B cell (primary cell): ENCODE measurements at regions not wholly inside any gene's neighbourhood (a gene's known extent, or its start where the extent isn't known, plus 50 kb on each side); places are given as distances from the start of the nearest gene placed in this dataset.

Source experiments
- ATAC-seq: fragments of 200-7000 bp; cut with Tn5 transposase; one replicate; pipeline ENCODE4 v1.10.0; 2021; ENCODE audit warnings: low read depth, mild to moderate bottlenecking, moderate number of reproducible peaks, moderate library complexity
- CTCF ChIA-PET: fragments of 350-600 bp; sonication (Branson Sonifier 250); formaldehyde crosslinking; loops from one replicate; lab custom pipeline; 2021; ENCODE audit warnings: antibody characterized with exemption, inconsistent platforms; lab: Charles Lee
- POLR2A ChIA-PET: fragments of 350-600 bp; sonication (Branson Sonifier 250); formaldehyde crosslinking; loops from one replicate; lab custom pipeline; 2021; ENCODE audit warnings: antibody characterized with exemption; lab: Charles Lee
- DNase-seq: peaks from one replicate; pipeline ENCODE4 v3.0.0; 2013
- H2AFZ ChIP-seq: 2 replicates; pipeline ENCODE4 v1.6.1; 2012; ENCODE audit warnings: mild to moderate bottlenecking, low read depth, low read length; ENCODE audit not compliant: insufficient read depth, poor library complexity, severe bottlenecking
- H3K27ac ChIP-seq, 2 donors: 1 replicate in 1 of 2; 2 replicates in 1 of 2; pipeline ENCODE4 v1.5.1; 2012 to 2013; ENCODE audit warnings: low read length in 2 of 2, mild to moderate bottlenecking in 2 of 2, moderate library complexity in 1 of 2
- H3K27me3 ChIP-seq, 4 experiments: fragments of 200-600 bp in 1 of 4; sonication (generic) in 1 of 4; replicated peaks in 1 of 4; 1 replicate in 2 of 4; 2 replicates in 2 of 4; pipeline versions ENCODE4 v1.6.1 to v1.7.0; 2013 to 2016; ENCODE audit warnings: low read length in 3 of 4, mild to moderate bottlenecking in 2 of 4, mixed read lengths in 1 of 4, moderate library complexity in 1 of 4; ENCODE audit not compliant: insufficient read depth in 4 of 4, control insufficient read depth in 3 of 4; ENCODE audit errors: control extremely low read depth in 1 of 4
- H3K36me3 ChIP-seq, 2 experiments: replicated peaks in 1 of 2; 1 replicate in 1 of 2; 2 replicates in 1 of 2; pipeline versions ENCODE4 v1.6.1 to v1.7.1; 2013; ENCODE audit warnings: low read length in 1 of 2; ENCODE audit not compliant: insufficient read depth in 2 of 2, control insufficient read depth in 1 of 2; ENCODE audit errors: control extremely low read depth in 1 of 2, extremely low read depth in 1 of 2
- H3K4me1 ChIP-seq, 2 donors: fragments of 200-600 bp in 1 of 2; sonication (generic) in 1 of 2; 1 replicate in 1 of 2; 2 replicates in 1 of 2; pipeline versions ENCODE4 v1.5.1 to v1.6.1; 2013 to 2017; ENCODE audit warnings: low read length in 2 of 2; ENCODE audit not compliant: control insufficient read depth in 2 of 2, insufficient read depth in 2 of 2
- H3K4me2 ChIP-seq: replicated peaks from 2 replicates; pipeline ENCODE3; 2012; ENCODE audit warnings: mild to moderate bottlenecking, low read depth, low read length; ENCODE audit not compliant: poor library complexity, severe bottlenecking
- H3K4me3 ChIP-seq, 5 experiments: fragments of 200-600 bp in 1 of 5; sonication (generic) in 1 of 5; 1 replicate in 3 of 5; 2 replicates in 2 of 5; pipeline versions ENCODE4 v1.5.1 to v1.7.0; 2011 to 2016; ENCODE audit warnings: low read length in 4 of 5, mild to moderate bottlenecking in 4 of 5, low read depth in 2 of 5, control low read depth in 1 of 5, moderate library complexity in 1 of 5; ENCODE audit not compliant: insufficient read depth in 1 of 5; ENCODE audit errors: control extremely low read depth in 1 of 5, extremely low read depth in 1 of 5
- H3K79me2 ChIP-seq: fragments of 200-600 bp; sonication (generic); one replicate; pipeline ENCODE4 v1.6.0; 2016; ENCODE audit warnings: low read length; ENCODE audit not compliant: control insufficient read depth, insufficient read depth
- H3K9ac ChIP-seq: fragments of 200-600 bp; sonication (generic); 2 replicates; pipeline ENCODE4 v1.6.1; 2017; ENCODE audit warnings: mild to moderate bottlenecking, low read length, moderate library complexity
- H3K9me3 ChIP-seq, 3 donors: one replicate each; pipeline versions ENCODE4 v1.6.1 to v1.7.1; 2013; ENCODE audit warnings: low read length in 2 of 3; ENCODE audit not compliant: control insufficient read depth in 2 of 3, insufficient read depth in 1 of 3; ENCODE audit errors: control extremely low read depth in 1 of 3
- H4K20me1 ChIP-seq: 2 replicates; pipeline ENCODE4 v1.6.0; 2012; ENCODE audit warnings: mild to moderate bottlenecking, low read length; ENCODE audit not compliant: insufficient read depth, control insufficient read depth, poor library complexity, severe bottlenecking
- H3K27ac Mint-ChIP-seq: one replicate; pipeline ENCODE4 v1.8.0; 2021; ENCODE audit warnings: mixed read lengths
- H3K27me3 Mint-ChIP-seq: one replicate; pipeline ENCODE4 v1.8.0; 2021; ENCODE audit warnings: mixed read lengths
- H3K4me1 Mint-ChIP-seq: one replicate; pipeline ENCODE4 v1.8.0; 2021; ENCODE audit warnings: mixed read lengths
- H3K4me3 Mint-ChIP-seq: one replicate; pipeline ENCODE4 v1.8.0; 2021; ENCODE audit warnings: mixed read lengths
- H3K9me3 Mint-ChIP-seq: one replicate; pipeline ENCODE4 v1.8.0; 2022; ENCODE audit warnings: mixed read lengths; ENCODE audit not compliant: insufficient read depth
- EZH2 ChIP-seq: IDR thresholded peaks from 2 replicates; pipeline ENCODE4 v1.6.1; 2012; ENCODE audit warnings: borderline replicate concordance, low read depth, mild to moderate bottlenecking, moderate library complexity, low read length; ENCODE audit not compliant: insufficient read depth, poor library complexity, severe bottlenecking
- WGBS: methylation state at CpG from one replicate; pipeline ENCODE4 v1.1.5; 2013; ENCODE audit warnings: missing lambda C conversion rate; ENCODE audit not compliant: insufficient coverage; 5-methylcytosine and 5-hydroxymethylcytosine counted together
- intact Hi-C: fragments of 100-400 bp; cut with micrococcal nuclease; formaldehyde crosslinking; loops from one replicate; pipeline ENCODE4 v1.10.0; 2022
- TF ChIP-seq, protein P1 (sequence below): fragments of 200-600 bp; IDR thresholded peaks from one replicate; pipeline ENCODE4 v1.8.0; 2022; ENCODE audit warnings: antibody characterized with exemption, mild to moderate bottlenecking

DNA sequence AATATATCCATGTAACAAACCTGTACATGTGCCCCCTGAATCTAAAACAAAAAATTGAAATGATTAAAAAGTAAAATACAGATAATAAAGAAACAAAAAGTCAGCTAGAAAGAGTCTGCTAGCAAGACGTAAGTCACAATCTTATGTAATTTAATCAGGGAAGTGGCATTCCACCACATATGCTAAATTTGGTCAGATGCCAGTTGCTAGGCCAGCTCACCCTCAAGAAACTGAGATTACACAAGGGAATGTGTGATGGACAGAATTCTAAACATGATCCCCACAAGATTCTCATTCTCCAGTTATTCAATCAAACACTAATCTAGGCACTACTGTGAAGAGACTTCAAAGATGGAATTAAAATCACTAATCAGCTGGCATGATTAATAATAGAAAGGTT lies 689.3 kb downstream of the CENPC start:
- no peak overlapping the region for H3K27ac ChIP-seq
- Mint-ChIP-seq H3K27ac (no peak overlapping the region), H3K27me3 (no peaks in the 10 kb centered on the region), H3K4me1 (no peaks in the 10 kb centered on the region), H3K9me3 (peaks cover 2% of the 10 kb centered on the region), H3K4me3 (no peak overlapping the region)
- intact Hi-C loops, result no loop called here
- CTCF ChIA-PET, result no interaction called here
- TF ChIP-seq, protein P1, sequence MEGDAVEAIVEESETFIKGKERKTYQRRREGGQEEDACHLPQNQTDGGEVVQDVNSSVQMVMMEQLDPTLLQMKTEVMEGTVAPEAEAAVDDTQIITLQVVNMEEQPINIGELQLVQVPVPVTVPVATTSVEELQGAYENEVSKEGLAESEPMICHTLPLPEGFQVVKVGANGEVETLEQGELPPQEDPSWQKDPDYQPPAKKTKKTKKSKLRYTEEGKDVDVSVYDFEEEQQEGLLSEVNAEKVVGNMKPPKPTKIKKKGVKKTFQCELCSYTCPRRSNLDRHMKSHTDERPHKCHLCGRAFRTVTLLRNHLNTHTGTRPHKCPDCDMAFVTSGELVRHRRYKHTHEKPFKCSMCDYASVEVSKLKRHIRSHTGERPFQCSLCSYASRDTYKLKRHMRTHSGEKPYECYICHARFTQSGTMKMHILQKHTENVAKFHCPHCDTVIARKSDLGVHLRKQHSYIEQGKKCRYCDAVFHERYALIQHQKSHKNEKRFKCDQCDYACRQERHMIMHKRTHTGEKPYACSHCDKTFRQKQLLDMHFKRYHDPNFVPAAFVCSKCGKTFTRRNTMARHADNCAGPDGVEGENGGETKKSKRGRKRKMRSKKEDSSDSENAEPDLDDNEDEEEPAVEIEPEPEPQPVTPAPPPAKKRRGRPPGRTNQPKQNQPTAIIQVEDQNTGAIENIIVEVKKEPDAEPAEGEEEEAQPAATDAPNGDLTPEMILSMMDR, result no peak
- TF ChIP-seq EZH2, result no peak
- ATAC-seq (no peak), DNase-seq (no peak)
- no peak overlapping the region for H2AFZ ChIP-seq
- H3K4me3 ChIP-seq, result no peak overlapping the region
- no peaks in the 10 kb centered on the region for H3K36me3 ChIP-seq
- no peaks in the 10 kb centered on the region for H3K27me3 ChIP-seq
- peaks cover 0 to 6% (median 0%) of the 10 kb centered on the region in 3 donors for H3K9me3 ChIP-seq
- H3K9ac ChIP-seq, result no peak overlapping the region
- H3K79me2 ChIP-seq, result no peaks in the 10 kb centered on the region
- no peaks in the 10 kb centered on the region for H3K4me1 ChIP-seq
- WGBS, result no CpG with 5 or more reads among the region's 1 CpG
- H3K4me2 ChIP-seq, result no peak overlapping the region
- POLR2A ChIA-PET, result no interaction called here
- no peaks in the 10 kb centered on the region for H4K20me1 ChIP-seq

DNA sequence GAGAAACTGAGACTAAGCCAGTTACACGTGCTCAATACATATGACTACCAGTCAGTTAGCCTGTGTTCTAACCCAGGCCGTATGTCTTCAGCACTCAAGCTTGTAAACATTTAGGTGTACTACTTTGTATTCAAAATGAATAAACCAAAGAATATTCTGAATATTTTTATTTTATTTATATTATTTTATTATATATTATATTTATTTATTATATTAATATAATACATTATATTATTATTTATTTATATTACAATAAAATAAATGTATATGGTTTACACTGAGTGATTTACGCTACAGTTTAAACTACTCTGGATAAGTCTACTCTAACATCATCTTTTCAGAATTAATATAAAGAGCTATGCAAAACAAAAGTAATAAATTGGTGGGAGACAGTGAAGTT lies 691.5 kb downstream of the CENPC start:
- intact Hi-C loops, result no loop called here
- Mint-ChIP-seq H3K9me3 (peaks cover 2% of the 10 kb centered on the region), H3K27ac (no peak overlapping the region), H3K4me3 (no peak overlapping the region), H3K4me1 (no peaks in the 10 kb centered on the region), H3K27me3 (no peaks in the 10 kb centered on the region)
- Histone ChIP-seq H2AFZ (no peak overlapping the region), H3K9me3 (no peaks in the 10 kb centered on the region), H3K36me3 (no peaks in the 10 kb centered on the region), H3K9ac (no peak overlapping the region), H4K20me1 (no peaks in the 10 kb centered on the region), H3K4me3 (no peak overlapping the region), H3K27ac (no peak overlapping the region), H3K4me2 (no peak overlapping the region), H3K4me1 (no peaks in the 10 kb centered on the region), H3K27me3 (no peaks in the 10 kb centered on the region), H3K79me2 (no peaks in the 10 kb centered on the region)
- CTCF ChIA-PET, result no interaction called here
- POLR2A ChIA-PET, result no interaction called here
- no peak for DNase-seq
- TF ChIP-seq EZH2, result no peak
- TF ChIP-seq, protein P1, result no peak
- no peak for ATAC-seq
- no CpG with 5 or more reads among the region's 3 CpGs for WGBS
